Kidney capillary endothelial cell (primary cell): ENCODE measurements at regions not wholly inside any gene's neighbourhood (a gene's known extent, or its start where the extent isn't known, plus 50 kb on each side); places are given as distances from the start of the nearest gene placed in this dataset.

Source experiments
- DNase-seq: peaks from one replicate; pipeline ENCODE4 v3.0.0-alpha.2; 2018; ENCODE audit warnings: low spot score

DNA sequence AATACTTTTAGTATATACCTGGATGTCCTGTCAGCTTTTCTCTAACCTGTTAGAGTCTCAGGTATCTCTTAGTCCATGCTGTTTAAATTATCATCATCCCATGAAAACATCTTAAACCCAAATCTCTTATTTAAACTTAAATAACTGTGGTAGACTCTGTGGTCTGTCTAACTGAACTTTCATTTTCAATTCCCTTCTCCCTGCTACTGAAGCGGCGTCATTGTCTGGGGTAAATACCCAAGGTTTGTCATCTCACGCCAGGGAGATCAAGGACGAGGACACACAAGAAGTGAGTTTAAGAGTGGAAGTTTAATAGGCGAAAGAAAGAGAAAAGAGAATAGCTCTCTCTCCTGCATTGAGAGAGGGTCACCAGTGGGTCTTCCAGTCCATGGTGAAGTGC, 804.4 kb upstream of the CELF2 start:
- no peak for DNase-seq

DNA sequence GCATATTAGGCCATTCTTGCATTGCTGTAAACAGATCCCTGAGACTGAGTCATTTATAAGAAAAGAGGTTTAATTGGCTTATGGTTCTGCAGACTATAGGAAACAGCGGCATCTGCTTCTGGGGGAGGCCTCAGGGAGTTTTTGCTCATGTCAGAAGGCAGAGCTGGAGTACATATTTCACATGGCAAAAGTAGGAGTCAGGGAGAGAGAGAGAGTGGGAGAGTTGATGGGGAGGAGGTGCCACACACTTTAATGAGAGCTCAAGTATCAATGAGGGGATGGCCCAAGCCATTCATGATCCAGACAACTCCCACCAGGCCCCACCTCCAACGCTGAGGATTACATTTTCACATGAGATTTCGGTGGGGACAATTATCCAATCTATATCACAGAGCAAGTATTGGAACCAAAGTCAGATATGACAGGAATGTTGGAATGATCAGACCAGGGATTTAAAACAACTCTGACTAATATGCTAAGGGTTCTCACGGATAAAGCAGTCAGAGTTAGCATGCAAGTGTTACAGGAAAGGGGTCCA, 795.3 kb upstream of the CELF2 start:
- DNase-seq = no peak

DNA sequence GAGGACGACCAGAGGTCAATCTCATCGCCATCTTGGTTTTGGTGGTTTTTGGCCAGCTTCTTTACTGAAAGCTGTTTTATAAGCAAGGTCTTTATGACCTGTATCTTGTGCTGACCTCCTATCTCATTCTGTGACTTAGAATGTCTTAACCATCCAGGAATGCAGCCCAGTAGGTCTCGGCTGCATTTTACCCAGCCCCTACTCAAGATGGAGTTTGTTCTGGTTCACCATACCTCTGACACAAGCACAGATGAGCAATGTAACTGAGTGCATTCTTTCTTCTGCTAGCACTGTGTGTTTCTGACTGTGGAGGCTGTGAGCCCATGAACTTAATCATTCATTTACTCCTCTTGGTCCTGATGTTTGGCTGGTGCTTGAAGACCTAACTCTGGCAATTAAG, 794.5 kb upstream of the CELF2 start:
- no peak for DNase-seq

- DNase-seq = no peak
These were observed 792.5 kb upstream of the CELF2 start for GRCh38 chr10:10225136-10225676.

- no peak for DNase-seq
These were observed 784.4 kb upstream of the CELF2 start for GRCh38 chr10:10233229-10233628.

- DNase-seq = no peak
These were observed 782.7 kb upstream of the CELF2 start for GRCh38 chr10:10235003-10235402.

DNA sequence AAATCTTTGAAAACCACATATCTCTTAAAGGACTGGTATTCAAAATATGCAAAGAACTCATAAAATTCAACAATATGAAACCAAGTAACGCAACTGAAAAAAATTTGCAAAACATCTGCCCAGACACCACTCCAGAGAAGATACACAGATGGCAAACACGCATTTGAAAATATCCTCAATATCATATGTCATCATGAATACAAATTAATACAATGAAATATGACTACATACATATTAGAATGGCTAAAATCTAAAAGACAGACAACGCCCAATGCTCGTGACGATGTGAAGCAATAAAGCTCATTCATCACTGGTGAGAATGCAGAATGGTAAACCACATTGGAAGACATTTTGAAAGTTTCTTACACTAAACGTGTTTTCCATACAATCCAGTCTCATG, 770.1 kb upstream of the CELF2 start:
- DNase-seq = no peak

GRCh38 chr10:10256860-10257259, 760.8 kb upstream of the CELF2 start:
- DNase-seq = no peak

DNA sequence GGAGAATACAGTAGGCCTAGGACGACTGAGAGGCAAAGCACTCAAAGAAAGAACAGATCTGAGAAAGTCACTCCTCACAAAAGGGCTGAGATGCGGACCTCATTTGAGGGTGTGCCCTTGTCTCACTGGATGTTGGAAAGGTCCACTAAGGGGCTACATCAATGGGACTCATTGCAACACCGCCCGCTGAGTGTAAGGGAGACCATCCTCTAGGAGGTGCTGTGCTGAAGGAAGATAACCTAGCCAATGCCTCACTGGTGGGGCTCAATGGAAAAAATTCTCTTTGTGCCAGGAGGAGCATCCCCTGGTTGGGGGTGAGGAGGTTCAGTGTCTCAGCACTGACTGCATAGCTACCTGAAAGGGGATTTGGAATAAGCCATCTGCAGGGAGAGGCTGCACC, 758.7 kb upstream of the CELF2 start:
- no peak for DNase-seq

GRCh38 chr10:10270126-10271050, 747.3 kb upstream of the CELF2 start:
- DNase-seq = no peak

- no peak for DNase-seq
These were observed 746.0 kb upstream of the CELF2 start for GRCh38 chr10:10271639-10272192.

- DNase-seq = no peak
These were observed 744.0 kb upstream of the CELF2 start for GRCh38 chr10:10273661-10274060.

DNA sequence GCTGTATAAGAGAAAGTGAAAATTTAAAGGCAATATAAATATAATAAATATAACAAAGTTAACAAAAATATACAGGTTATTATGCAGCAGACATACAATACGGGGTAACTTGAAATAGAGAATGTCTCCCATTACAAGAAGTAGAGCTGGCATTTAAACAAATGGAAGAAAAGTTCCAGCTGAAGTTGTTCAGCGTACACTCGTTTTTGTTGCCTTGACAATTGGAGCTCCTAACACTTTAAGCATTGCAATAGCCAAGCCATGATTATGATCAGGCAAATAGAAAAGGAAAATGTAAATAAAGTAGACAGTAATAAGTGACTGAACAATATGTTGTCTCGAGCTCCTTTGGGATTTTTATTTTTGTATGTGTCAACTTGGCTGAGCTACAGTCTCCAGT, 737.8 kb upstream of the CELF2 start:
- no peak for DNase-seq

DNA sequence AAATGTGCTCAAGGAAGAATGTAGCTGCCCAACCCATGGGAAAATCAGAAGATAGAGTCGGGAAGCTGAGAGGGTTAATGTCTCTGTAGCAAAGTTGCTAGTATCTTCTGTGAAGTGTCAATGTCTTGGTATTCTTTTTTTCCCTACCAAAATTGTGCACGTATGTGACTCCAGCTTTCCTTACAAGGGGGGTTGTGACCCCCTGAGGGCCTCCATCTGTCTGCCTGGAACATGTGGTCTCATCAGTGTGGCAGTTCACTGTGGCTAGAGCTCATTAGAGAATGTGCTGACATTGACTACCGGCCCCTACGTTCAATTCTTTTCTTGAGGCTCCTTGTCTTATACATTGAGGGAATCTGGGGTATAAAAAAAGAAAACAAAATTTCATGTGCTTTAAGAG, 725.2 kb upstream of the CELF2 start:
- no peak for DNase-seq

- no peak for DNase-seq
These were observed 724.6 kb upstream of the CELF2 start for GRCh38 chr10:10293041-10293440.

- DNase-seq = no peak
These were observed 724.2 kb upstream of the CELF2 start for GRCh38 chr10:10293481-10293951.

DNA sequence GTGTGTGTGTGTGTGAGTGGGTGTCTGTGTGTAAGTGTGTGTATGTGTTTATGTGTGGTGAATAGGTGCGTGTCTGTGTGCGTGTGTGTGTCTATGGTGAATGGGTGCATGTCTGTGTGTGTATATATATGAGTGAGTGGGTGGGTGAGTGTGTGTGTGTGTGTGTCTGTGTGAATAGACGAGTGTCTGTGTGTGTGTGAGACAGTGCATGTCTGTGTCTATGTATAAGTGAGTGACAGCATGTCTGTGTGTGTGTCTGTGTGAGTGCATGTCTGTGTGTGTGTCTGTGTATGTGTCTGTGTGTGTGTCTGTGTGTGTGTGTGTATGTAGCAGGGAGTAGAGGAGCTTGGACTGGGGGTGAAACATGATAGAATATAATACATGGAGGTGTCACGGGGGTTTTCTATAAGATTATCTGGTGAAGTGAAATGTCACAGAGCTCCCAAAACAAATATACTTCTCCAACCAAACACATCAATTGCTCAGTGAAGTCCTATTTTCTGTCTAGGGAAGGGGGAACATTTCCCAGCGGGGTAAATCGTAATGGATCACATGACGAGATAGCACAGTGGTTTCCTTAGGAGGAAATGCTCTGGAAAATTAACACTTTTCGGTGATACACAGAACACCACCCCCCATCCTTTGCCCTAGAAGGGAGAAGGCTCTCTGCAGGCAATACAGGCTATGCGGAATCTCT, 723.3 kb upstream of the CELF2 start:
- DNase-seq = no peak

DNA sequence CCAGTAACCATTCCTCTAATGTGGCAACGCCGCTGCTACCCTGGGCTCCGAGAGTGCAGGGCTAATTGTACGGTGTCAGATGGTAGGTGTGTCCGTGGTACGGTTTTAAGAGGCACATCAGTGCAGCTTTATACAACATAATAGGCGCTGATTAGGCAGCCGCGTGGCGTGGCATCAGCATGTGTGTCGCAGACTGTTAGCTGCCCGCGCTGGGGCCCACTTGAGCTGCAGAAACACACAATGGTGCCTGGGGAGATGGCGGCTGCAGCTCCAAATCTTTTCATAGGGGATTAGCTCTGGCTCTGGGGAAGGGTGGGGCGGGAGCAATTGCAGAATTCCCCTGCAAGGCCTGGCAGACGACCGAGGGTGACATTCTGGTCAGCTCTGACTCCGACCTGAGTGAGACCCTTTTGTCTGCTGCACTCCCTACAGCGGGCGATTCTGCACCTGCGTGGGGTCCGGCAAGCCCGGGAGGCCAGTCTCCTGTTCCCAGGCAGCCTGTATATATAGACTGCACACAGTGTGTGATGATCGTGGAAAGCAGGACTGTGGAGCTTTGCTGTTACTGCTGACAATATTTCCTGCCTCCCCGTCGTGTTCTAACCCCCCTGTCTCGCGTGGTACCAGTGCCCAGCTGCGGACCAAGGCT, 722.7 kb upstream of the CELF2 start:
- DNase-seq = no peak

DNA sequence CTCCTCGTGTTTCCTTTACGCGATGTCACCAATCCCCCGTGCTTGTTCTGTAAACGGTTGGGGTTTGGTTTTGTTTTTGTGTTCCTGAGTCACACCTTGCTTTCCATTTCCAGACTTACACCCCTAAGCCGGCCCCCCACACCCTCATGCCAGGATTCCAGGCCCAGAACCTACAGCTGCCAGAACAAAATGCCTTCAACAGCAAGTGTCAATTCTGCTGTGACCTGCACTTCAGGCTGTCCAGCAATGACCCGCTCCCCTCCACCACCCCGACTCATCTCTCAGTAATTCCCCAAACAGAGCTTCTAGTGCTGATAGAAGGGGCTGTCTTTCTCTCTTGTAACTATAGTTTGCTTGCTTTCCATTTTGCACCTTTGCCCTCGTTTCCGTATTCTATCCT, 722.1 kb upstream of the CELF2 start:
- no peak for DNase-seq

GRCh38 chr10:10302689-10303088, 715.0 kb upstream of the CELF2 start:
- no peak for DNase-seq

DNA sequence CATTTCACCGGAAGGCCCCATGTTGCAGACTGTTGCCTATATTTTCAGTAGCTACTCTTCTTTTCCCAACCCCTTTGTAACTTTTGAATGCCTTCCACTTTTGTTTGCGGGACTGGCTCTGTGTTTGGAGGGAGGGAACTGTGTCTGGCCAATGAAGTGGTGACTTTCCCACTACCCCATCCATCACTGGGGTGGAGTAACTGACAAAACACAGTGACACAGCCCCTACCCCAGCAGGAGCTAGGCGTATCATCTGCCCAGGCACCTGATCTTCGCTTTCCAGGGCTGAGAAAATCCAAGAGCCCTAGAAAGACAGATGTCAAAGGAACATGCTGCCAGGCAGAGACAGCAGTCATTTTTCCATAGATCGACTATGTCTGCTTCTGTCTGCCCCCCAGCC, 710.6 kb upstream of the CELF2 start:
- DNase-seq = no peak

DNA sequence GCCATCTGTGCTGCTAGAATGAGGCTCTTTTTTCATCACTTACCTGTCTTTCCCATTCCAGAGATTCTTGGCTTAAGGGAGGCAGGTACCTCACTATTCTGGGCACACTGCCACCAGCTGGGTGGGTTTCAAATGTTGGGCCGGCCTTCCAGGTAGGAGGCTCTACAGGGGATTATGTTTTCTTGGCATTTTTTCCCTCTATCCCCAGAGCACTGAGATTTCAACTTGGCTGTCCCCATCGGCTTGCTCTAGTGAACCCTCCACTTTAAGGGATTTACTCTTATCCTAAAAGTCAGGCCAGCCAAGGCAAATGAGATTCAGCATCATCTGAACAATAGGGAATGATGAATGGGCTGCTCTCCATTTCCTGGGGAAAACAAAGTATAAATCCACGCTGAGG, 710.1 kb upstream of the CELF2 start:
- DNase-seq = no peak
